H1 (cell line): ENCODE measurements at regions not wholly inside any gene's neighbourhood (a gene's known extent, or its start where the extent isn't known, plus 50 kb on each side); places are given as distances from the start of the nearest gene placed in this dataset.

Source experiments
- CTCF ChIP-seq, 3 experiments: IDR thresholded peaks; 1 replicate in 2 of 3; 2 replicates in 1 of 3; pipeline versions ENCODE4 v1.5.1 to v1.6.1; 2011; ENCODE audit warnings: low read length in 3 of 3, mild to moderate bottlenecking in 3 of 3, inconsistent platforms in 2 of 3, low read depth in 1 of 3, moderate library complexity in 1 of 3; ENCODE audit not compliant: insufficient read depth in 1 of 3; ENCODE audit errors: control extremely low read depth in 1 of 3
- KDM4A ChIP-seq: IDR thresholded peaks from one replicate; pipeline ENCODE4 v1.7.1; 2012; ENCODE audit warnings: low read depth, mild to moderate bottlenecking, moderate library complexity, low read length, inconsistent platforms; ENCODE audit not compliant: severe bottlenecking

- TF ChIP-seq CTCF (IDR thresholded peaks at IDR 0.05; ENCODE audit: control extremely low read depth in 1 of 3, insufficient read depth in 1 of 3, low read depth in 1 of 3, low read length in 3 of 3): no peak
- TF ChIP-seq KDM4A: no peak
- TF ChIP-seq, all 59 proteins: peak for 0
Observed at GRCh38 chr13:50417597-50417996, 402.4 kb downstream of the KCNRG start (continued).
